ENCODE measurements at regions not wholly inside any gene's neighbourhood (a gene's known extent, or its start where the extent isn't known, plus 50 kb on each side); places are given as distances from the start of the nearest gene placed in this dataset.

DNA sequence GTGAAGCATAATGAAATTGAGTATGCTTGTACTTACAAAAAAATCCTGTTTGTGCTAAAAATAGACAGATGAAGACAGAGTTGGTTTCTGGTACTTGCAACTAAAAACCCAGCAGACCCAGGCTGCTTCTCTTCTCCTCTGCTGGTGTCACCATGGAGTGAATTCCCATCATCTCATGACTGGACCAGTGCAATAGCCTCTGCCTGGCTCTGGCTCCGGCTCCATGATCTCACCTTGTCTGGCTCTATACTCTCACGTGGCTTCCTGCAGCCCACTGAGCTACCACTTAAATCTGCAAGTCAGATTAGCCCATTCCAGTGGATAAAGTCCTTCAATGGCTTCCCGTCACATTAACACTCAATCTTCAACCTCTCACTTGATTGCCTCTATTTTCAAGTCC, 129.2 kb upstream of the CADPS start:
- TF ChIP-seq ETV5 (CRISPR knock-in tag; IDR thresholded peaks at IDR 0.05; ENCODE audit: borderline replicate concordance): no peak
- no peak for TF ChIP-seq ZBTB33 (CRISPR knock-in tag; IDR thresholded peaks at IDR 0.05)
- TF ChIP-seq POLR2A (IDR thresholded peaks at IDR 0.05; ENCODE audit: insufficient read depth in 1 of 2, low read depth in 2 of 2, low read length in 2 of 2): no peak
- no peak for TF ChIP-seq SAFB2 (CRISPR knock-in tag; IDR thresholded peaks at IDR 0.05; ENCODE audit: borderline replicate concordance, low read depth)
- TF ChIP-seq, protein P1, sequence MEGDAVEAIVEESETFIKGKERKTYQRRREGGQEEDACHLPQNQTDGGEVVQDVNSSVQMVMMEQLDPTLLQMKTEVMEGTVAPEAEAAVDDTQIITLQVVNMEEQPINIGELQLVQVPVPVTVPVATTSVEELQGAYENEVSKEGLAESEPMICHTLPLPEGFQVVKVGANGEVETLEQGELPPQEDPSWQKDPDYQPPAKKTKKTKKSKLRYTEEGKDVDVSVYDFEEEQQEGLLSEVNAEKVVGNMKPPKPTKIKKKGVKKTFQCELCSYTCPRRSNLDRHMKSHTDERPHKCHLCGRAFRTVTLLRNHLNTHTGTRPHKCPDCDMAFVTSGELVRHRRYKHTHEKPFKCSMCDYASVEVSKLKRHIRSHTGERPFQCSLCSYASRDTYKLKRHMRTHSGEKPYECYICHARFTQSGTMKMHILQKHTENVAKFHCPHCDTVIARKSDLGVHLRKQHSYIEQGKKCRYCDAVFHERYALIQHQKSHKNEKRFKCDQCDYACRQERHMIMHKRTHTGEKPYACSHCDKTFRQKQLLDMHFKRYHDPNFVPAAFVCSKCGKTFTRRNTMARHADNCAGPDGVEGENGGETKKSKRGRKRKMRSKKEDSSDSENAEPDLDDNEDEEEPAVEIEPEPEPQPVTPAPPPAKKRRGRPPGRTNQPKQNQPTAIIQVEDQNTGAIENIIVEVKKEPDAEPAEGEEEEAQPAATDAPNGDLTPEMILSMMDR (CRISPR knock-in tag; IDR thresholded peaks at IDR 0.05): no peak
- no peak for TF ChIP-seq SP5 (CRISPR knock-in tag; IDR thresholded peaks at IDR 0.05; ENCODE audit: borderline replicate concordance, low read depth)
- no peak for TF ChIP-seq KLF6 (CRISPR knock-in tag; IDR thresholded peaks at IDR 0.05)
- no peak for TF ChIP-seq ZBTB49 (CRISPR knock-in tag; IDR thresholded peaks at IDR 0.05; ENCODE audit: borderline replicate concordance)
- TF ChIP-seq MEIS2 (CRISPR knock-in tag; IDR thresholded peaks at IDR 0.05): no peak
- TF ChIP-seq, protein P2, sequence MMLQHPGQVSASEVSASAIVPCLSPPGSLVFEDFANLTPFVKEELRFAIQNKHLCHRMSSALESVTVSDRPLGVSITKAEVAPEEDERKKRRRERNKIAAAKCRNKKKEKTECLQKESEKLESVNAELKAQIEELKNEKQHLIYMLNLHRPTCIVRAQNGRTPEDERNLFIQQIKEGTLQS (CRISPR knock-in tag; IDR thresholded peaks at IDR 0.05): no peak
- TF ChIP-seq ZBTB20 (CRISPR knock-in tag; IDR thresholded peaks at IDR 0.05; ENCODE audit: borderline replicate concordance, low read depth): no peak
- no peak for TF ChIP-seq NFIC (IDR thresholded peaks at IDR 0.05; ENCODE audit: low read length)
- TF ChIP-seq, protein P3, sequence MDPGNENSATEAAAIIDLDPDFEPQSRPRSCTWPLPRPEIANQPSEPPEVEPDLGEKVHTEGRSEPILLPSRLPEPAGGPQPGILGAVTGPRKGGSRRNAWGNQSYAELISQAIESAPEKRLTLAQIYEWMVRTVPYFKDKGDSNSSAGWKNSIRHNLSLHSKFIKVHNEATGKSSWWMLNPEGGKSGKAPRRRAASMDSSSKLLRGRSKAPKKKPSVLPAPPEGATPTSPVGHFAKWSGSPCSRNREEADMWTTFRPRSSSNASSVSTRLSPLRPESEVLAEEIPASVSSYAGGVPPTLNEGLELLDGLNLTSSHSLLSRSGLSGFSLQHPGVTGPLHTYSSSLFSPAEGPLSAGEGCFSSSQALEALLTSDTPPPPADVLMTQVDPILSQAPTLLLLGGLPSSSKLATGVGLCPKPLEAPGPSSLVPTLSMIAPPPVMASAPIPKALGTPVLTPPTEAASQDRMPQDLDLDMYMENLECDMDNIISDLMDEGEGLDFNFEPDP (CRISPR knock-in tag; conservative IDR thresholded peaks at IDR 0.05): no peak
